NCI-H1436 treated with DMSO at 0.1 percent for 48 hours (cell line): ENCODE measurements at regions not wholly inside any gene's neighbourhood (a gene's known extent, or its start where the extent isn't known, plus 50 kb on each side); places are given as distances from the start of the nearest gene placed in this dataset.
"Not testable (repeated sequence)": the region's sequence is repeated elsewhere in the genome, so short reads cannot be mapped to it uniquely, and the experiment has no call there.

Source experiments
- DNase-seq: peaks from one replicate; lab custom pipeline; 2025; lab: John Stamatoyannopoulos, UW

GRCh38 chr1:189046127-189046526, 1431.5 kb downstream of the BRINP3 start:
- DNase-seq = no peak

- DNase-seq = no peak
These were observed 1392.9 kb downstream of the BRINP3 start for GRCh38 chr1:189084811-189085210.

GRCh38 chr1:189103956-189104355, 1373.7 kb downstream of the BRINP3 start:
- DNase-seq = no peak

GRCh38 chr1:189117072-189117770, 1360.4 kb downstream of the BRINP3 start:
- no peak for DNase-seq

GRCh38 chr1:189121941-189122340, 1355.7 kb downstream of the BRINP3 start:
- no peak for DNase-seq

- DNase-seq = no peak
These were observed 1352.0 kb downstream of the BRINP3 start for GRCh38 chr1:189125694-189126093.

- DNase-seq = no peak
These were observed 1346.1 kb downstream of the BRINP3 start for GRCh38 chr1:189131576-189131975.

GRCh38 chr1:189139748-189140147, 1337.9 kb downstream of the BRINP3 start:
- DNase-seq = not testable (repeated sequence)

GRCh38 chr1:189141056-189141455, 1336.6 kb downstream of the BRINP3 start:
- no peak for DNase-seq

- peak; percentile 43 for DNase-seq
These were observed 1327.9 kb downstream of the BRINP3 start for GRCh38 chr1:189149547-189150375.

GRCh38 chr1:189150624-189151023, 1327.0 kb downstream of the BRINP3 start:
- DNase-seq = no peak

- no peak for DNase-seq
These were observed 1326.3 kb downstream of the BRINP3 start for GRCh38 chr1:189151361-189151760.

GRCh38 chr1:189152685-189153084, 1325.0 kb downstream of the BRINP3 start:
- no peak for DNase-seq

- no peak for DNase-seq
These were observed 1319.5 kb downstream of the BRINP3 start for GRCh38 chr1:189158155-189158554.

- no peak for DNase-seq
These were observed 1301.8 kb downstream of the BRINP3 start for GRCh38 chr1:189175889-189176288.

- no peak for DNase-seq
These were observed 1297.6 kb downstream of the BRINP3 start for GRCh38 chr1:189180057-189180456.

GRCh38 chr1:189185097-189185496, 1292.6 kb downstream of the BRINP3 start:
- no peak for DNase-seq

GRCh38 chr1:189192741-189193520, 1284.7 kb downstream of the BRINP3 start:
- DNase-seq = no peak

GRCh38 chr1:189205863-189206262, 1271.8 kb downstream of the BRINP3 start:
- DNase-seq = no peak

- no peak for DNase-seq
These were observed 1271.0 kb downstream of the BRINP3 start for GRCh38 chr1:189206617-189207016.

- DNase-seq = no peak
These were observed 1265.9 kb downstream of the BRINP3 start for GRCh38 chr1:189211742-189212141.

GRCh38 chr1:189212606-189213005, 1265.1 kb downstream of the BRINP3 start:
- DNase-seq = no peak

- no peak for DNase-seq
These were observed 1260.8 kb downstream of the BRINP3 start for GRCh38 chr1:189216886-189217285.
